ENCODE measurements at regions not wholly inside any gene's neighbourhood (a gene's known extent, or its start where the extent isn't known, plus 50 kb on each side); places are given as distances from the start of the nearest gene placed in this dataset.

DNA sequence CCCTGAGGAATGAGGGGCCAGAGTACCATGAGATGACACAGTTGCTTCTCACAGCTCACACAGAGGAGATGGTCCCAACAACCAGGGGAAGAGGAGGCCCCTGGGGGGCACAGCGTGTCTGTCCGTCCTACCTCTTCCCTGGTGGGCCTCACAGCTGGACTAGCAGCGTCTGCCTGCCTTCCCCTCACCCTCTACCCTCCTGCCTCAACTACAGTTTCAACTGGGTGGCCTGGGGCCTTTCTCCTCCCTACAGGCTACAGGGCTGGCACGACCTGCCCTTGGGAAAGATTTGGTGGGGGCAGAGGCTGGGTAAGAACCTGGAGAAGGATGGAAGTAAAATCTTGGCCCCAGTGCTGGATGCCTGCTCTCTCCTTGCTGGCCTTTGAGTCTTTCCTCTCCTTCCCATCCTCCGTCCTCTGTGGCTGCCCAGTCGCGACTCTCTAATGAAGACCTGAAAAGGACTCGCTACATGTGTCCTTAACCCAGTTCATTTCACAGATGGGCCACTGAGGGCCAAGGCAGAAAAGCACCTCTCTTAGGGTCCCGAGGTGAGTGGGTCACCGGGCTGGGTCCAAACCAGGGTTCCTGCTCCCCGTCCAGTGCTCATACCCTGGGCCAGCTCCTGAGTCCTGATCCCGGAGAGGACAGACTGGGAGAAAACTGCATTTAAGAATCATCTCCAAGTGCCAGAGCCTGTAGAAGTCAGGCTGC, 232.5 kb downstream of the BCL11B start:
- DNase-seq: no peak

- DNase-seq: no peak
These were observed 231.9 kb downstream of the BCL11B start for GRCh38 chr14:99040052-99040451.

DNA sequence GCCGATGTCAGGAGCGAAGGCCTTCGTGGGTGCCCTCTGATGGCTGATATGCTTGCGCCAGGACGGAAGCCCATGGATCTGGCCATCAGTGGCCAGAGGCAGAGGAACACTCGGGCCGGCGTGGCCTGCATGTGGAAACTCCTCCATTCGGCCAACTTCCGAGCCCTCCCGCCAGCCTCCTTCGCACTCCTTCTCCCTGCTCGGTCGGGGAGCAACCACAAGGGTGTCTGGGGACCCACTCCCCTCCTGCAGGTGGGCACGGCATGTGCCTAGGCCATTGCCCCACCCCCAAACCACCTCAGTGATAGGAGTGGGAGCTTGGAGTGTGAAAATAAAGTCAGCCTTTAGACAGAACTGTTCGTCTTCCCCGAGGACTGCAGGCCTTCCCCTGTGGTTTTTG, 231.3 kb downstream of the BCL11B start:
- DNase-seq: no peak

- DNase-seq: no peak
These were observed 230.7 kb downstream of the BCL11B start for GRCh38 chr14:99041141-99041819.

DNA sequence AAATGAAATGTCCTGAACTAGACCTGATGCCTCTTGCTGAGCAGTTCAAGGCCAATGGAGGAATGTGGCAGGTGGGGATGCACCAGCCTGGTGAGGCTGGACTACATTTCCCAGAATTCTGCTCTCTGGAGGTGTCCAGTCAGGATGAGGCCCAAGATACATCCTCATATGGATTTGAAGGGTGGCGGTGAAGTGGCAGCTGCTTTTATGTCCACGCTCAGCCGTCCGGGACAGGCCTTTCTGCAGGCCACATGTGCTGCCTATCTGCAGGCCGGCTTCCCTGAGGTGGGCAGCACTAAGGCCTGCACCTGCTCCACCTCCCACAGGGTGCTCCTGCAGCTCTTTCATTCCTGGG, 230.2 kb downstream of the BCL11B start:
- DNase-seq: no peak

DNA sequence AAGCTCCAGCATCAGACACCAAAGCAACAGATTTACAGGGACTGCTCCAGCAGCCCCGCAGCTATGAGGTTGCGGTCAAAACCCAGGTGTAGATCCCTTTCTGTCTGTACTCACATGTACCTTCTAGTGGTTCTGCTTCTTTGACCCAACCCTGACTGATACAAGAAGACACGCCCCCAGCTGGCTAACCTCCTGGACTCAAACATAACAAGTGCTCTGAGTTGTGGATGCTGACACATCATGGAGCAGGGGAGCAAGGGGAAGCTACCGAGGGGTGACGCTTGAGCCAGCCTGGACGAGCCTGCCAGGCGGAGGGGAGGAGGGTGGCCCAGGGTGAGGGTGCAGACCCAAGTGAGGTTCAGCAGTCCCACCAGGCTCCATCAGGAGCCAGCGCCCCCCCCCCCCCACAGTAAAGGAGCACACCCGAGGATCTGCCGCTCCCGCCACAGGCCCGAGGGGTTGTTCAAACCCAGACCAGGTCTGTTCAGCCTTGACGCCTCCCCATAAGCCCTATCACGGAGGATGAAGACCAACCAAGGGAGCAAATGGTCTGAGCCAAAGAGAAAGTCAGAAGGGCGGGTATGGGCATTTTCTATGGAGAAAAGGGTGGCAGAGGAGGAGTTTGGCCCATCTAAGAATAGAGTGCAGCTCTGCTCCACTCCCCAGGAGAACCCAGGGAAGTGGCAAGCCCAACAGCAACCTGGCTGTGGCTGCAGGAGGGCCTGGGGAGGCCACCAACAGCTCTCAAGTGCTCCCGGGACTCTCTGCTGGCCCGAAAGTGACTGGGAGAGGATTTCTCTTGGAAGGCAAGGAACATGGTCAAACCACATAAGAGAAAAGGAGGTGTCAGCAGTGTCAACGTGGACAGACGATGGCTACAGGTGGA, 229.4 kb downstream of the BCL11B start:
- DNase-seq: no peak

DNA sequence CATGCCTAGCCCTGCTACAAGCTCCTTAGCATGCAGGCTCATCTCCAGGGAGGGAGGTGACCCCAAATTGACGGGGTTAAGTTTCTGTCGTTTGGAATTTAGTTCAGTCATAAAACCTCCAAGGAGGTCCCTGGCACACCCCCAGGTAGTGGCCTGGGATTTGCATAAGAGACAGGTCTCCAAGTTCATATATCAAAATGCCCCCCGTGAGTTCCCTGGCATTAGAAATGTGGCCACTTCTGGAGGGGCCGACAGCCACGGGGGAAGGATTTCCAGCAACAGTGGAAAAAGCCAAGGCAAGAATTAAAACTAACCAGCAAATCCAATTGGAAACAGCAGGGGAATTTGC, 228.8 kb downstream of the BCL11B start:
- DNase-seq: no peak

GRCh38 chr14:99043756-99044155, 228.2 kb downstream of the BCL11B start:
- DNase-seq: no peak

- no peak for DNase-seq
These were observed 224.5 kb downstream of the BCL11B start for GRCh38 chr14:99047441-99048031.

GRCh38 chr14:99050309-99050708, 221.7 kb downstream of the BCL11B start:
- DNase-seq: no peak

GRCh38 chr14:99052467-99052866, 219.5 kb downstream of the BCL11B start:
- no peak for DNase-seq

GRCh38 chr14:99055019-99055418, 217.0 kb downstream of the BCL11B start:
- no peak for DNase-seq

DNA sequence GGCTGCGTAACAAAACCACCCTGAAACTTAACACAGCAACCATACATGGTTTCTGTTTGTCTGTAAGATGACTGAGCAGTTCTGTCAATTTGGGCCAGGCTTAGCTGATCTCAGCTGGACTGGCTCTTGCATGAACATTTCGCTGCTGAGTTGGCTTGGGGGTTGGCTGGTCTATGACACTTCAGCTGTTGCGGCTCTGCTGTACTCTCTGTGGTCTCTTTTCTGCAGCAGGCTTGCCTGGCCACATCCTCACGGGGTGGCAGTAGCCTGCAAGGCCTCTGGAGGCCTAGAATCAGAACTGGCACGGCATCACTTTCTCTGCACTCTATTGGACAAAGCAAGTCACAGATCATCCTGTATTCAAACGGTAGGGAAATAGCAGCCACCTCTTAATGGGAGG, 216.2 kb downstream of the BCL11B start:
- DNase-seq: peak; percentile 48 to 69

DNA sequence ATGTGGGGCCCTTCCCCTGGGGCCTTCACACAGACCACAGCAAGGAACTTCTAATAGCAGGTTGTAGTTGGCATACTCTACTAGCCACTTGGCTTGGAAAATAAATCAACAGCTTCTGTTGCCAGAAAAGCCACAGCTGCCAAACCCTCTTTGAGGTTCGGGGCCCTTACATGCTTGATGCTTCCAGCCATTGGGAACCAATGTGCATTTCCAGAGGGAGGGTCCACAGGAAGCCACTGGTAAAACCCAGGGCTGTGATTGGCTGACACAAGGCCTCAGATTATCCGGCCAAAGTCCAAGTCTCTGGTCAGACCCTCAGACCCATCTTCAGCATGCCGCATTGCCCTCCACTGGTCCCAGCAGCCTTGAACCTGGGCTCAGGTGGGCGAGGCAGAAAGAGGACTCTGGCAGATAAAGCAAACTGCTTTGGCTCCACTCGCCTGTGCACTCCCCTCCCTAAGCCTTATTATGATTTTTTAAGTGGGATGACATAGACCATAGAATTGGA, 214.4 kb downstream of the BCL11B start:
- DNase-seq: no peak

DNA sequence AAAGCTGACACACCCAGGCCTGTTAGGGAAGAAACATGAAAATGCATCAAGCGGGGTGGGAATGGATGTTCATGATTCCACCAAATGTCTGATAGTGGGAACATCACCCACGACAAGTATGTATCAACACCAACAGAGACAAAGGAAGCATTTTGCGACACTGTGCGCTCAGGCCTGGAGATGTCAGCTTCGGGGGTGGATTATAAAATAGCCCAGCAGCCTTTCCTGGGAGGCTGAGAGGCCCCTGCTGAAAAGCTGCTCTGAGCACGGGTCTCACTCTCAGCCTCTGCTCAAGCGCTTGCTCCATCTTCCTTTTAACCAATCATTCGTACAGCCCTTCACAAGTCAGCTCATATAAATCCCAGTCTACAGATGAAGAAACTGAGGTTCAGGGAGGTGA, 213.5 kb downstream of the BCL11B start:
- DNase-seq: no peak

- DNase-seq: no peak
These were observed 209.8 kb downstream of the BCL11B start for GRCh38 chr14:99062216-99062615.

DNA sequence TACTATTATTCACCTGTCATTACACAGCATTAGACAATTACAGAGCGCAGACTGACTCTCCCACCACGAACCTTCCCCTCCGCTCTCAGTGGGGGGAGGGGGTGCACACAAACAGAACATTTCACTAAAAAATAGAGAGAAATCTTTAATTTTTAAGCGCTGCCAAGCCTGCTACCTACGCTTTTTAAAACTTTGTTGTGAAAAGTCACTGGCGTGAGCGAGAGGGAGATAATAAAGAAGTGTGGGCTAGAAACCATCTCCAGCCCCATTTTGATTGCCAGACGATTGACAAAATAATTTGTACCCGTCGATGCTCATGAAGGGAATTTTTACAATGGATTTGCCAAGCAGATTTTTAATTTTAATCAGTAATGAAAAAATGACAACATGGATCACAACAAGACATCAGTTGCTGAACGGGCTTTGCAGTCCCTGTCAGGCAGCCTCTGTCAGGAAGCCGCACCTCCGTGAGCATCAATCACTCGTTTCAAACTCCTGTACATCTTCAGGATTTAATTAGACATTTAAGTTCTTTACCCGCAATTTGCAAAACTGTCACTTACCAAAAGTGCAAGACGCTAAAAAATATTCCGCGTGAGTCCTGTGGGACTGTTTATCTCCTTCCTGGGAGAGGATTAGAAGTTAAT, 209.1 kb downstream of the BCL11B start:
- DNase-seq: no peak

GRCh38 chr14:99063620-99064225, 208.3 kb downstream of the BCL11B start:
- no peak for DNase-seq

- no peak for DNase-seq
These were observed 207.6 kb downstream of the BCL11B start for GRCh38 chr14:99064262-99064954.

DNA sequence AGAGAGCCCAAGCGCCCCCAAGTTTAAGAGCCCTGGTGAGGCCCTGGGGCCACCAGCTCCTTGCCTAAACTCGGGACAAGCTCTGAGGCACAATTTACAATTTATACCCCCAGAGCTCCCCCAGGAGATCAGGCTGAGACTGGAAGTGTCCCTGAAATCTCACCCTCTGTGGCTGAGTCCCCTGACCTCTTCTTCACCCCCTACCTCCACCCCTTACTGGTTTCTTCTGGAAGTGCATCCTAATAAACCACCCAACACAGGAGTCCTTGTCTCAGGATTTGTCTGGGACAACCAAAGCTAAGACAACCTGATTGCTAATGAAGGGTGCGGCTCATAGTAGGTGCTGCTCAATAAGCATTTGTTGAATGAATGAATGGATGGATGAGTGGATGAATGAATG, 206.4 kb downstream of the BCL11B start:
- DNase-seq: no peak

GRCh38 chr14:99066378-99066777, 205.6 kb downstream of the BCL11B start:
- no peak for DNase-seq

All from activated T-cell treated with anti-CD3 and anti-CD28 coated beads, Interleukin-2, amount 50 U/mL, for 48 hours (primary cell).